HUES64 (cell line): ENCODE measurements at regions not wholly inside any gene's neighbourhood (a gene's known extent, or its start where the extent isn't known, plus 50 kb on each side); places are given as distances from the start of the nearest gene placed in this dataset.

Source experiments
- H3K27ac ChIP-seq: 2 replicates; pipeline ENCODE4 v1.7.0; 2013; ENCODE audit warnings: low read depth, low read length, inconsistent platforms
- H3K27me3 ChIP-seq: 2 replicates; pipeline ENCODE4 v1.6.1; 2013; ENCODE audit warnings: mild to moderate bottlenecking, low read length; ENCODE audit not compliant: insufficient read depth
- H3K36me3 ChIP-seq: 2 replicates; pipeline ENCODE4 v1.6.1; 2013; ENCODE audit warnings: mild to moderate bottlenecking, low read length; ENCODE audit not compliant: insufficient read depth
- H3K4me1 ChIP-seq: 2 replicates; pipeline ENCODE4 v1.6.1; 2013; ENCODE audit warnings: mild to moderate bottlenecking, low read length, moderate library complexity; ENCODE audit not compliant: insufficient read depth
- H3K4me3 ChIP-seq: 2 replicates; pipeline ENCODE4 v1.5.1; 2013; ENCODE audit warnings: mild to moderate bottlenecking, low read length, moderate library complexity
- H3K9ac ChIP-seq: 2 replicates; pipeline ENCODE4 v1.6.1; 2013; ENCODE audit warnings: mild to moderate bottlenecking, low read depth, low read length
- H3K9me3 ChIP-seq: 2 replicates; pipeline ENCODE4 v1.6.1; 2013; ENCODE audit warnings: low read depth, low read length; ENCODE audit not compliant: insufficient read depth
- WGBS: fragments of 150-250, 120-280 bp; methylation state at CpG from one replicate; pipeline ENCODE4 v1.1.7; 2013; ENCODE audit warnings: missing lambda C conversion rate; 5-methylcytosine and 5-hydroxymethylcytosine counted together

DNA sequence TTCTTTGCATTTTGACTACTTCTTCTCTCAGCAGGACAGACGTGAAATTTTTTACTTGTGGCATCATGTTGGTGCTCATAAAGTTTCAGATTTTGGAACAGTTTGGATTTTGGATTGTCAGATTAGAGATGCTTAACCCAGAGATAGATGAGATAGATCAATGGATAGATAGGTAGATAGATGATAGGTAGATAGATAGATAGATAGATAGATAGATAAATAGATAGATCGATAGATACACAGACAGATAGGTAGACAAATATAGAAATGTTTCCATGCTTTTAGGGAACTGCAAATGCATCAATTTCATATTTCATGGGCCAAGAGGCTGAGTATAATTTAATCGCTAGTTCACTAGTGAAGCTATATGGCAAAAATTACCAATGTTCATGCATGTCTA is 981.5 kb upstream of the ADGRB3 start:
- H3K36me3 ChIP-seq: no peaks in the 10 kb centered on the region
- 97% methylated on average over 3 of the region's 3 CpGs for WGBS
- no peaks in the 10 kb centered on the region for H3K9me3 ChIP-seq
- H3K4me3 ChIP-seq: no peak overlapping the region
- no peaks in the 10 kb centered on the region for H3K4me1 ChIP-seq
- H3K9ac ChIP-seq: no peak overlapping the region
- no peak overlapping the region for H3K27ac ChIP-seq
- no peaks in the 10 kb centered on the region for H3K27me3 ChIP-seq

- H3K36me3 ChIP-seq: no peaks in the 10 kb centered on the region
- WGBS: 100% methylated on average over 1 of the region's 1 CpG
- no peak overlapping the region for H3K4me3 ChIP-seq
- no peak overlapping the region for H3K27ac ChIP-seq
- no peaks in the 10 kb centered on the region for H3K27me3 ChIP-seq
- H3K9me3 ChIP-seq: no peaks in the 10 kb centered on the region
- no peak overlapping the region for H3K9ac ChIP-seq
- H3K4me1 ChIP-seq: no peaks in the 10 kb centered on the region
Measured at GRCh38 chr6:67646550-67646949, 988.5 kb upstream of the ADGRB3 start.

DNA sequence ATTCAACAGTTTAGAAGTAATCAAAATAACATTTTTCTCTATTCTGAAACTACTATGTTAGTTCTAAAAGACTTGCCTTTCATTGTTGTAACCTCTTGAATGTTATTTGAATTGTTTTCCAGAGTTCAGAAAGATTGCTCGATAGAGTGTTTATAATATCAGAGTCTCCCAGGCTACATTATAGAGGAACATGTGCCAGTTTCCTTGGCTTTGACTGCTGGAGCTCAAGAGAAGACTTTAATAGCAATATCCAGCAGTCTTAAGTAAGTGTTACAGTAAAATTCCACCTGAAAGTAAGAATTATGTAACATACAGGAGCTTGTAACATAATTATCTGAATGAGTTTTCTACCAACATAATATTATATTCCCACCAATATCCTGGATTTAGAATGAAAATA is 991.8 kb upstream of the ADGRB3 start:
- Histone ChIP-seq H3K9me3 (no peaks in the 10 kb centered on the region), H3K4me3 (no peak overlapping the region), H3K36me3 (no peaks in the 10 kb centered on the region), H3K4me1 (no peaks in the 10 kb centered on the region), H3K27me3 (no peaks in the 10 kb centered on the region), H3K9ac (no peak overlapping the region), H3K27ac (no peak overlapping the region)
- WGBS: 94% methylated on average over 1 of the region's 1 CpG

DNA sequence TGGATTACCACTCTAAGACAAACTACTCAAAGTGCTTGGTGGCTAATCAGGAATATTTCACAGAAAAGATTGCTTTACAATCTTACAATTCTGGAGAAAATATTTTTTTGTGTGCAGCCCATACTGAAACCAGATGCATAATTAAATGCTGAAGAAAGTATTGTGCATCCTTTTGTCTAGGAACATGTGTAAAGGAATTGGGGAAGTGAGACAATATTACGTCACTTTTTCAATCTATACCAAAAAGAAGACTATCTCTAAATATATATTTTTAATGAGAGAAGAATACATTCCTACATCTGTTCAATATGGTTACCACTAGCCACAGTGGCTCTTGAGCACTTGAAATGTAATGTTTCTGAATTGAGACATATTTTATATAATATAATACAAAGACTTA is 992.5 kb upstream of the ADGRB3 start:
- Histone ChIP-seq H3K4me1 (no peaks in the 10 kb centered on the region), H3K4me3 (no peak overlapping the region), H3K9me3 (no peaks in the 10 kb centered on the region), H3K27ac (no peak overlapping the region), H3K36me3 (no peaks in the 10 kb centered on the region), H3K27me3 (no peaks in the 10 kb centered on the region), H3K9ac (no peak overlapping the region)
- no CpG with 5 or more reads among the region's 1 CpG for WGBS

DNA sequence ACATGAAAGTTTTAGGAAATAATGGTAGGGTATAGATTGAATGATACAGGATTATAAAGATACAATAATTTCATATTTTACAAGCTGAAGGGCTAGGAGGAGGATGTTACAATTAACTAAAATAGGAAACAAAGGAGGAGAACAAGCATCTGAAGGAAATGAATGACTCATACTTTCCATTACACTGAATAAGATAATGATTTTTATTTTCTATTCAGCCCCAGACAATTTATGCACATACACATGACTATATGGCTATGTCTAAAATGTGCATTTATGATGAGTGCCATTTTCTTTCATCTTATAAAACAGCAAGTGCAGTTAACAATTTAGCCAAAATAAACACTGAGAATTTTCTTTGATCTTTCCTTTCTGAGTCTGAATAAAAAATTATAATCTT is 994.6 kb upstream of the ADGRB3 start:
- no peaks in the 10 kb centered on the region for H3K4me1 ChIP-seq
- H3K9me3 ChIP-seq: no peaks in the 10 kb centered on the region
- H3K9ac ChIP-seq: no peak overlapping the region
- H3K4me3 ChIP-seq: no peak overlapping the region
- no peaks in the 10 kb centered on the region for H3K27me3 ChIP-seq
- no peak overlapping the region for H3K27ac ChIP-seq
- no peaks in the 10 kb centered on the region for H3K36me3 ChIP-seq

- H3K4me1 ChIP-seq: no peaks in the 10 kb centered on the region
- peaks cover 7% of the 10 kb centered on the region for H3K9me3 ChIP-seq
- no peak overlapping the region for H3K9ac ChIP-seq
- H3K27me3 ChIP-seq: no peaks in the 10 kb centered on the region
- no peaks in the 10 kb centered on the region for H3K36me3 ChIP-seq
- no peak overlapping the region for H3K4me3 ChIP-seq
- H3K27ac ChIP-seq: no peak overlapping the region
Measured at GRCh38 chr6:67639161-67639560, 995.9 kb upstream of the ADGRB3 start.

DNA sequence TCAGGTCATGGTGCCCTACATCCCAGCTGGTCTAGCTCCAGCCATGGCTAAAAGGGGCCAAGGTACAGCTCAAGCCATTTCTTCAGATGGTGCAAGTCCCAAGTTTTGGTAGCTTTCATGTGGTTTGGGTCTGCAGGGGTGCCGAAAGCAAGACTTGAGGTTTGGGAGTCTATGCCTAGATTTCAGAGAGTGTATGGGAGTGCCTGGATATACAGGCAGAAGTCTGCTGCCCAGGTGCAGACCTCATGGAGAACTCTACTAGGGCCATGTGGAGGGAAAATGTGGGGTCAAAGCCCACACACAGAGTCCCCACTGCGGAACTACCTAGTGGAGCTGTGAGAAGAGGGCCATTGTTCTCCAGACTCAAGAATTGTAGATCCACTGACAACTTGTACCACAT is 1000.9 kb upstream of the ADGRB3 start:
- Histone ChIP-seq H3K4me3 (no peak overlapping the region), H3K27ac (no peak overlapping the region), H3K9me3 (peaks cover 12% of the 10 kb centered on the region), H3K36me3 (no peaks in the 10 kb centered on the region), H3K9ac (no peak overlapping the region), H3K27me3 (no peaks in the 10 kb centered on the region), H3K4me1 (no peaks in the 10 kb centered on the region)
- 98% methylated on average over 2 of the region's 2 CpGs for WGBS

GRCh38 chr6:67633058-67633457 is 1002.0 kb upstream of the ADGRB3 start:
- H3K36me3 ChIP-seq: no peaks in the 10 kb centered on the region
- H3K9ac ChIP-seq: no peak overlapping the region
- no peak overlapping the region for H3K4me3 ChIP-seq
- 93% methylated on average over 3 of the region's 3 CpGs for WGBS
- H3K27ac ChIP-seq: no peak overlapping the region
- no peaks in the 10 kb centered on the region for H3K4me1 ChIP-seq
- H3K9me3 ChIP-seq: peaks cover 12% of the 10 kb centered on the region
- no peaks in the 10 kb centered on the region for H3K27me3 ChIP-seq

GRCh38 chr6:67630146-67630545 is 1004.9 kb upstream of the ADGRB3 start:
- Histone ChIP-seq H3K27ac (no peak overlapping the region), H3K9me3 (peaks cover 10% of the 10 kb centered on the region), H3K27me3 (no peaks in the 10 kb centered on the region), H3K9ac (no peak overlapping the region), H3K4me1 (no peaks in the 10 kb centered on the region), H3K36me3 (no peaks in the 10 kb centered on the region), H3K4me3 (no peak overlapping the region)
- WGBS: 65% methylated on average over 2 of the region's 2 CpGs

DNA sequence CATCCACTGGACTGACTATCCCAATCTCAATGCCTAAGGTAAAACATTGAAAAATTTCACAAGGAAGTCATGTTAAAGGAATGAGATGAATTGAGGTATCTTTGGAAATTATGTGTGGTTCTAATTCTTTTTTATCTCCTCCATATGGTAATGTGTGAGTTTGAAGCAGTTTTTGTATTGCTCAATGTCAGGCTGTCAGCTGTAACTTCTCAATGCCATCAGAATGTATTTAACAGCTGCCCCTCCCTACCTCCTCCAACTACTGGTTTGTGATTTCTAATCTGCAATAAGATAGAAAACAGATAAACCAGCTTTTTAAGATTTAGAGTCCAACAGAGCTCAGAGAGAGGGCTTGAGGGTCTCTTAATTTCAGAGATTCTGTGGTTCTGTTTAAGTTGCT is 1005.8 kb upstream of the ADGRB3 start:
- H3K36me3 ChIP-seq: no peaks in the 10 kb centered on the region

GRCh38 chr6:67615796-67616195 is 1019.3 kb upstream of the ADGRB3 start:
- 0 out of 2 replicates have a peak, but pooled peaks cover under 1% of the 10 kb centered on the region for H3K9me3 ChIP-seq
- H3K4me1 ChIP-seq: no peaks in the 10 kb centered on the region
- 90% methylated on average over 3 of the region's 7 CpGs for WGBS
- no peaks in the 10 kb centered on the region for H3K36me3 ChIP-seq
- H3K27me3 ChIP-seq: no peaks in the 10 kb centered on the region
- no peak overlapping the region for H3K4me3 ChIP-seq
- no peak overlapping the region for H3K27ac ChIP-seq
- no peak overlapping the region for H3K9ac ChIP-seq

More for the DNA sequence above, 1005.8 kb upstream of the ADGRB3 start:
- H3K9me3 ChIP-seq: peaks cover 6% of the 10 kb centered on the region
- H3K9ac ChIP-seq: no peak overlapping the region
- H3K27me3 ChIP-seq: no peaks in the 10 kb centered on the region
- no peak overlapping the region for H3K4me3 ChIP-seq
- H3K27ac ChIP-seq: no peak overlapping the region
- no peaks in the 10 kb centered on the region for H3K4me1 ChIP-seq

DNA sequence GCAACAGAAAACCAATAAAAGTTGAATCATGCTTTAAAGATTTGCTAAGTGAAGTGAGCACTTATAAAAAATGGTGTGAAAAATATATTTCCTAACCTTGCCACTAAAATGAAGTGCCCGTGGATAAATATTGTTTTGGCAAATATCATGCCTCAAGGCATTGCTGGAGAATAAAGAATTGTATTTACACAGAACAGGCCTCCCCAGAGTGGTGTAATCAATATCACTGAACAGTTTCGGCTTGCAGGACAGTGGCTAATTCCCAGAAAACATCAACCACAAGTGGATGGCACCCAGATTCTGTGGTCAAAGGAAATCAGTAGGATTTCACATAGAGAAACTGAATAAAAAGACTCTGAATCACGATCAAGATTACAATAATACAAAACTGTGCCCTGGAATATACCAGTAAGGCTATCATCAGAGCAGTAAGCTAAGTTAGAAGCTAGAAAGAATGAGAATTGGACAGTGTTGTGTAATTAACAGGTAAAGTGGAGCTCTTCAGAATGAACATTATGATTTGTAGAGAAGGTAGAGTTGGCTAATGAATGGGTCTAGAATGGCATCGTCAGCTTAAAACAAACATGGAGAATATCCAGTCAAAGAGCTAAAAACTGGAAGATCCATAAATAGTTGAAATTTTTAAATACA is 1026.9 kb upstream of the ADGRB3 start:
- Histone ChIP-seq H3K4me3 (no peak overlapping the region), H3K27me3 (no peaks in the 10 kb centered on the region), H3K36me3 (no peaks in the 10 kb centered on the region), H3K27ac (no peak overlapping the region), H3K9ac (no peak overlapping the region), H3K9me3 (no peaks in the 10 kb centered on the region), H3K4me1 (no peaks in the 10 kb centered on the region)
- 63% methylated on average over 4 of the region's 4 CpGs for WGBS
